ENCODE measurements at regions not wholly inside any gene's neighbourhood (a gene's known extent, or its start where the extent isn't known, plus 50 kb on each side); places are given as distances from the start of the nearest gene placed in this dataset.

- H3K4me3 ChIP-seq (ENCODE audit: low read length): no peak overlapping the region
- TF ChIP-seq ZNF274 (IDR thresholded peaks at IDR 0.05; ENCODE audit: low read depth, low read length): no peak
These were observed 84.1 kb upstream of the HNRNPU start for GRCh38 chr1:244948416-244948815.

DNA sequence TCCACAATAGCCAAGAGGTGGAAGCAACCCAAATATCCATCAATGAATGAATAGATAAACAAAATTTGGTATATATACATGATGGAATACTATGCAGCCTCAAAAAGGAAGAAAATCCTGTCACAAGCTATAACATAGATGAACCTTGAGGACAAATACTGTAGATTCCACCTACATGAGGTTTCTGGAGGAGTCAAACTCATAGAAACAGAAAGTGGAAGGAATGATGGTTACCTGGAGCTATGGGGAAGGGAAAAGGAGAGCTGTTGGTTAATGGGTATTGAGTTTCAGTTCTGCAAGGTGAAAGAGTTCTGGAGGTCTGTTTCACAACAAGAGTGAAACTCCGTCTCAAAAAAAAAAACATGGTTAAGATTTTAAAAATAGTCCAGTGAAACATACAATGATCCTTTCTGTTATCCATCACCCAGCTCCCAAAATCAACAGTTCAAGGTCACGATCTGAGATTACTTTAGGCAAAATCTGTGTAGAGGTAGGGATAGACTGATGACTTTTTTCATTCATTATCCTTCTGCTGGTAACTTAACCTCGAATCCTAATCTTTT, 80.8 kb upstream of the HNRNPU start:
- peak overlapping the region; percentile 50; the same call in 1 of the 2 replicates for H3K4me3 ChIP-seq (ENCODE audit: low read length)
- TF ChIP-seq ZNF274 (IDR thresholded peaks at IDR 0.05; ENCODE audit: low read depth, low read length): no peak

GRCh38 chr1:244941121-244941520, 76.8 kb upstream of the HNRNPU start:
- TF ChIP-seq ZNF274 (IDR thresholded peaks at IDR 0.05; ENCODE audit: low read depth, low read length): no peak
- H3K4me3 ChIP-seq (ENCODE audit: low read length): no peak overlapping the region; the same call in 1 of the 2 replicates

DNA sequence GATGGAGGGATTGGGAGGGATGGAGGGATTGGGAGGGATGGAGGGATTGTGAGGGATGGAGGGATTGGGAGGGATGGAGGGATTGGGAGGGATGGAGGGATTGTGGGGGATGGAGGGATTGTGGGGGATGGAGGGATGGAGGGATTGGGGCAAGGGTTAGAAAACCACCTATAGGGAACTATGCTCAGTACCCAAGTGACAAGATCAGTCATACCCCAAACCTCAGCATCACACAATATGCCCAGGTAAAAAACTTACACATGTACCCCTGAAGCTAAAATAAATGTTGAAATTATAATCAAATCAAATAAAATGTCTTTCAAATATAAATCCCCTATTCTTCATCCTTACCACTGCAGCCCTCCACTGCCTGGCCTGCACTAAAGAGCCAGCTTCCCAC, 72.8 kb upstream of the HNRNPU start:
- no peak overlapping the region for H3K4me3 ChIP-seq (ENCODE audit: low read length)
- TF ChIP-seq ZNF274 (IDR thresholded peaks at IDR 0.05; ENCODE audit: low read depth, low read length): no peak

GRCh38 chr1:244920911-244921761, 56.8 kb upstream of the HNRNPU start:
- no peak for TF ChIP-seq ZNF274 (IDR thresholded peaks at IDR 0.05; ENCODE audit: low read depth, low read length)
- no peak overlapping the region for H3K4me3 ChIP-seq (ENCODE audit: low read length)

DNA sequence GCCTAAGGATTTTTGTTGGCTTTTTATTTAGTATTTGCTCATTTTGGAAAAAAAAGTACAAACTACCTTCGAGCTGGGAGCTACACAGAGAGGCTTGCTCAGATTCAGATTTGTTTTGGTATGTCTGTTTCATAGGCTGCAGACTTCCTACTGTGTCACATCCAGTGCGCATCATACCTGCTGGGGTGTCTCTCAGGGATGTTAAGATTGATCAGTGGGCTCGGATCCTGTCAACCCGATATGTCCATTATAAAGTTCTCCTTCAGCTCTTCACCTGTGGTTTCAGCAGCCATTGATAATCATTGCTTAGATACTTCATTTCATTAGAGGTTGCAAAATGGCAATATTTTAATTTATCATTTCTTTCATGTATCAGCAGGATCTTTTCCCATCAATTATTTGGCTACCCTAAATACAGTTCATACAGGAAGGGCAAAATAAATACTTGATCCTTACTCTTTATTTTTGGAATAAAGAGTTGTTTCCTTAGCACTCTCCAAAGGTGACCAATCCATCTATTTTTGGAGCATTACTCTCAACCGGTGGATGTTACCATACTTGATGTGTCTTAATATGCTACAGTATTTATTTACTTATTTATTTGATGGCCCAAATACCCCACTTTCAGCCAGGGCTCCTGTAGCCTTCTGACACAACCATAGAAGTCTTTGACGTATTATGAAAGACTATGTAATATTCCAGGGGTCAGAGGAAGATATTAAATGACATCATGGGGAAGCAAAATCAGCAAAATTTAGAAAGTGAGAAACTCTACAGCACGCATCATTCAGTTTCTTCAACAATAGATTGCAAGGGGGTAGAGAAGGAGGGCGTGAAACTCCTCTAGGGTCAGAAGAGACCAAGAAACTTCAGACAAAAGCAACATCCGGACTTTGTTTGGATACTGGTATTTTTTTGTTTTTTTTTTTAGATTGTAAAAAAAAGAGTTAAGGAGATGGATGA, 55.3 kb upstream of the HNRNPU start:
- H3K4me3 ChIP-seq (ENCODE audit: low read length): peak overlapping the region; percentile 83
- no peak for TF ChIP-seq ZNF274 (IDR thresholded peaks at IDR 0.05; ENCODE audit: low read depth, low read length)

- peak overlapping the region; percentile 83 for H3K4me3 ChIP-seq (ENCODE audit: low read length)
- no peak for TF ChIP-seq ZNF274 (IDR thresholded peaks at IDR 0.05; ENCODE audit: low read depth, low read length)
These were observed 54.3 kb upstream of the HNRNPU start for GRCh38 chr1:244918421-244919319.

GRCh38 chr1:244917073-244917670, 52.8 kb upstream of the HNRNPU start:
- no peak for TF ChIP-seq ZNF274 (IDR thresholded peaks at IDR 0.05; ENCODE audit: low read depth, low read length)
- H3K4me3 ChIP-seq (ENCODE audit: low read length): no peak overlapping the region

DNA sequence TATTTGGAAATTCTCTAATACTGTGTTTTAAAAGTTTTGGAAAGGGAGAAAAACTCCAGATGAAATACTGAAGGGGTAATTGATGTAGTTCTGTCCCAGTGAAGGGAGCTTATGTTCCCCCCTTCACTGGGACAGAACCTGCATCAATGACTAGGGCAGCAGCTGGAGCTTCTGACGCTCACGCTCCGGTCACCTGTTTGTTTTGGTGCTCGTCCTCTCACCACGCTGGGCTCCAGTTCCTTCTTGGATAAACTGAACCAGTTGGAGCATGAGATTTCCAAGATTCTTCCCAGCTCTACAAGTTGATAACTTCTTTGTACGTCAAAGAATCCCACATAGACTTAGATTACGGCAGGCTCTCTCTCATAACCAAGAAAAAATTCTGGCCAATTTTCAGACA, 51.4 kb upstream of the HNRNPU start:
- no peak overlapping the region for H3K4me3 ChIP-seq (ENCODE audit: low read length)
- TF ChIP-seq ZNF274 (IDR thresholded peaks at IDR 0.05; ENCODE audit: low read depth, low read length): no peak

DNA sequence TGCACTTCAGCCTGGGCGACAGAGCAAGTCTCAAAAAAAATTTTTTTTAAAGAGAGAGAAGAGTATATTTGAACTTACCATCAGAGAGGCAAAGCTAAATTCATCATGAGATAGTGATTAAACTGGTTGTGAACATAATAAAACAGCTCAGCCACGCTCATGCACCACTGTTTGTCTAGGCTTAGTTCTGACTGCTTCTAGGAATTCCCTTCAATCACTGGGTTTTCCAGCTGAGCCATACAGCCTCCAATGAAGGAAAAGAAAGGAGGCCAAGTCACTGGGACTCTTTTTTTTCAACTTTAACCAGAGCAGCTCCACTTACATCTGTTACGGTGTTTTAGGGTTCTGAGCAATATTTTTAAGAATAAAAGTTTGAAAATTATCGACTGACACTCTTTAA, 50.4 kb upstream of the HNRNPU start:
- no peak for TF ChIP-seq ZNF274 (IDR thresholded peaks at IDR 0.05; ENCODE audit: low read depth, low read length)
- H3K4me3 ChIP-seq (ENCODE audit: low read length): no peak overlapping the region
